ENCODE measurements at regions not wholly inside any gene's neighbourhood (a gene's known extent, or its start where the extent isn't known, plus 50 kb on each side); places are given as distances from the start of the nearest gene placed in this dataset.
A peak's percentile ranks its signal among the peaks of the same experiment; 100 is the strongest.

- H3K36me3 ChIP-seq: no peaks in the 10 kb centered on the region
- ATAC-seq (ENCODE audit: low FRiP score in 2 of 2) (no peak), DNase-seq (no peak)
- no peaks in the 10 kb centered on the region for H3K9me3 ChIP-seq
- no peak for TF ChIP-seq POLR2AphosphoS5 (IDR thresholded peaks at IDR 0.05)
- H3K4me1 ChIP-seq: no peaks in the 10 kb centered on the region
- 64 to 71% methylated on average over 1 of the region's 1 CpG for WGBS, 2 donors
- no peak overlapping the region for H3K27ac ChIP-seq
- no peaks in the 10 kb centered on the region for H3K27me3 ChIP-seq
- no peak overlapping the region for H3K4me3 ChIP-seq
Observed at GRCh38 chr5:152092580-152092979, 167.9 kb upstream of the GLRA1 start.

DNA sequence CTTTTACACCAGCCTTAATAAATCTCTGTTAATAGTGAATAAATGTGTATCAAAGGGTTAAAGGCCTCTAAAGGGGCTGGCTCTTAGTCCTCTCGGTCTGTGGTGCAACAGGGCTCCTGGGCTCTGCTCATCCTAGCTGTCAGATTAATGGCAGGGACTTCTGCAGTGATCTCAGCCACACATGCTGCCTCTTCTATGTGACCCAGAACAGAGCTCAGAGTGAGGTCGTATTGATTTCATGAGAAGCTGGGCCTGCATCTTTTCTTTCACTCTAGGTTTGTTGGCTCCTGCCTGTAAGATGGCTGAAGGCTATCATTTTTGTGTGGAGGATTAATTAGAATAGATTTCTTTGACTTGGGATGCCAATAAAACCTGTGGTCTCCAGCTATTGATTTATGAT lies 165.0 kb upstream of the GLRA1 start:
- no peak overlapping the region for H3K27ac ChIP-seq
- TF ChIP-seq CTCF (IDR thresholded peaks at IDR 0.05) (no peak), POLR2A (IDR thresholded peaks at IDR 0.05) (no peak), POLR2AphosphoS5 (IDR thresholded peaks at IDR 0.05) (no peak), EP300 (IDR thresholded peaks at IDR 0.05) (no peak)
- H3K4me1 ChIP-seq: no peaks in the 10 kb centered on the region
- H3K4me3 ChIP-seq: no peak overlapping the region
- ATAC-seq (ENCODE audit: low FRiP score in 2 of 2) (no peak), DNase-seq (no peak)
- H3K36me3 ChIP-seq: no peaks in the 10 kb centered on the region
- 52 to 55% methylated on average over 2 of the region's 2 CpGs for WGBS, 2 donors
- no peaks in the 10 kb centered on the region for H3K9me3 ChIP-seq
- H3K27me3 ChIP-seq: no peaks in the 10 kb centered on the region

GRCh38 chr5:152086668-152087067 lies 162.0 kb upstream of the GLRA1 start:
- Histone ChIP-seq H3K36me3 (no peaks in the 10 kb centered on the region), H3K9me3 (no peaks in the 10 kb centered on the region), H3K27ac (no peak overlapping the region), H3K4me1 (no peaks in the 10 kb centered on the region), H3K4me3 (no peak overlapping the region), H3K27me3 (no peaks in the 10 kb centered on the region)
- no peak for DNase-seq
- no peak for ATAC-seq (ENCODE audit: low FRiP score in 2 of 2)
- TF ChIP-seq CTCF (IDR thresholded peaks at IDR 0.05): no peak
- 52 to 63% methylated on average over 3 of the region's 3 CpGs for WGBS, 2 donors

- no peak for DNase-seq
- Histone ChIP-seq H3K36me3 (no peaks in the 10 kb centered on the region), H3K27ac (no peak overlapping the region), H3K9me3 (no peaks in the 10 kb centered on the region), H3K27me3 (no peaks in the 10 kb centered on the region), H3K4me3 (no peak overlapping the region), H3K4me1 (no peaks in the 10 kb centered on the region)
- no peak for ATAC-seq (ENCODE audit: low FRiP score in 2 of 2)
- WGBS, 2 donors: 78 to 84% methylated on average over 4 of the region's 4 CpGs
- TF ChIP-seq POLR2A (IDR thresholded peaks at IDR 0.05) (no peak), EP300 (IDR thresholded peaks at IDR 0.05) (peak in 1 of 4 donors; percentile 13)
Observed at GRCh38 chr5:152084476-152084875, 159.8 kb upstream of the GLRA1 start.

DNA sequence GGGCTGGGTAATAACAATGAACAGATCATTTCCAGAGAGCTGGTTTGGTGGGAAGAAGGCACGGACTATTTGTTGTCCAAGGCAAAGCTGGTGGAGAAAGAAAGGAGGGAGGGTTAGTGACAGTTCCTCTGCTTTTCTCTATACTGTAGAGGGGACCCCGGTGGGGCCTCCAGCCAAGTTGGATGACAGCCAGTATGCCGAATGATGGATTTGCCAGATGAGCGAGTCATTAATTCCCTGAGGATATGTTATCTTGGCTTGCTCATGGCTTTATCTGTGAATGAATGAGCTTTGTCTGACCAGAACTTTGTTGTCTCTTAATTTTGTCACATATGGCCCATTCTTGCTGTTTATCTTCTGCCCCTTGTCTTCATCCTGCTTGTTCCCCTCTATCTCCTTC lies 158.6 kb upstream of the GLRA1 start:
- Histone ChIP-seq H3K36me3 (no peaks in the 10 kb centered on the region), H3K4me3 (no peak overlapping the region), H3K9me3 (no peaks in the 10 kb centered on the region), H3K27me3 (no peaks in the 10 kb centered on the region), H3K27ac (no peak overlapping the region), H3K4me1 (no peaks in the 10 kb centered on the region)
- no peak for ATAC-seq (ENCODE audit: low FRiP score in 2 of 2)
- TF ChIP-seq POLR2A (IDR thresholded peaks at IDR 0.05) (no peak), EP300 (IDR thresholded peaks at IDR 0.05) (no peak), POLR2AphosphoS5 (IDR thresholded peaks at IDR 0.05) (no peak), CTCF (IDR thresholded peaks at IDR 0.05) (no peak)
- WGBS, 2 donors: 56 to 60% methylated on average over 4 of the region's 4 CpGs
- no peak for DNase-seq

- no peaks in the 10 kb centered on the region for H3K4me1 ChIP-seq
- H3K27me3 ChIP-seq: no peaks in the 10 kb centered on the region
- no peaks in the 10 kb centered on the region for H3K36me3 ChIP-seq
- no peak overlapping the region for H3K27ac ChIP-seq
- ATAC-seq (ENCODE audit: low FRiP score in 2 of 2): no peak
- DNase-seq: no peak
- H3K4me3 ChIP-seq: no peak overlapping the region
- TF ChIP-seq POLR2A (IDR thresholded peaks at IDR 0.05) (no peak), CTCF (IDR thresholded peaks at IDR 0.05) (no peak), POLR2AphosphoS5 (IDR thresholded peaks at IDR 0.05) (no peak), EP300 (IDR thresholded peaks at IDR 0.05) (no peak)
- WGBS, 2 donors: 40 to 47% methylated on average over 2 of the region's 2 CpGs
- H3K9me3 ChIP-seq: no peaks in the 10 kb centered on the region
Observed at GRCh38 chr5:152072091-152072490, 147.4 kb upstream of the GLRA1 start.
